Pons (tissue), 1 donor: ENCODE measurements at regions not wholly inside any gene's neighbourhood (a gene's known extent, or its start where the extent isn't known, plus 50 kb on each side); places are given as distances from the start of the nearest gene placed in this dataset.

Experiments used
- DNase-seq: peaks from one replicate; pipeline ENCODE4 v3.0.0-alpha.2; 2016; ENCODE audit warnings: low spot score

DNA sequence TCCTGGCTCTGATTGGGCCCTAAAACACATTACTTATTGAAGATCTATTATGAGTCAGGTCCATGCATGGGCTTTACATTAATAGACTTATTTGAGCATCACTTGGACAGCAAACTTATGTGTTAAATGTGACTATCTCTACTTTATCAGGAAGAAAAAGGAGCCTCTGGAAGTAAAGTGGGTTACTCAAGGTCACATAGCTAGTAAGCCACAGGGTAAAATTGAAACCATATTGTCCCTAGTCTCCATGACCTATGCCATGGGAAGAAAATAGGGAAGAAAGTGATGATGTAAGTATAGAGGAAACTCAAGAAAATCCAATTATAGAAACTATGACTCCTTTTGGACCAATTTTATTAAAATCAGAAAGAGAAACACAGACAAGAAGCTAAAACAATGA is 555.3 kb downstream of the NUF2 start:
- DNase-seq = no peak

DNA sequence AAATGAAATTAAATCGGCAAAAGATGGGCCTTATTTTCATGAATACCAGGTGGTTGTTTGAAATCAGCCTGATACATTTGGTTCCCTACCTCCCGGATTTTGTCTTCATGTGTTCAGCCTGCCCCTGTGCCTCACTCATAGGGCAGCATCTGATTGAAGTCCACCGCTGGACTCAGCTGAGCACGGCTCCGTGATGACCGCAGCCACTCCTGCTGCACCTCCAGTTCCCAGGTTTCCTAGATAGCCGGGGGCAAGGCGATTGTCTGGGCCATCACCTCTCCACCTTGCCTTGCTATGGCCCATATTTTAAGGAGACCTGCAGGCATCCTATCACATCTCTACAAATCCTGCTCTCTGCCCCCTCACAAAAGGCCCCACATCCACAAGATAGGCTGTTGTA is 563.8 kb downstream of the NUF2 start:
- DNase-seq = no peak

DNA sequence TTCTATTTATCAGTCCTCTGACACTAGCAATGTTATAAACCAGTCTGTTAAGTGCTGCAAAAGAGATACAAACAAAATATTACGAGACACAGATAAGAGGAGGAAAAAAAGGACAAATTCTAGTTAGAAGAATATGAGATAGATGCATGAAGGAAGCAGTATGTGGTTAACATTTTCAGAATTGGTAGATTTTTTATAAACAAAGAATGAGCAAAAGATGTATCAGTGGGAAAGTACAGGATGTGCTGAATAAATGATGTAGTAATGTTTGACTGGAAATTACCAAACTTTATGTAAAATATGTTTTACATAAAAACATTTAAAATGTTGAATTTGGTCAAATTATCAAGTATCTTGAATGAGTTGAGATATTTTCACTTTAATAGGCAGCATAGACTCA is 574.2 kb downstream of the NUF2 start:
- no peak for DNase-seq

DNA sequence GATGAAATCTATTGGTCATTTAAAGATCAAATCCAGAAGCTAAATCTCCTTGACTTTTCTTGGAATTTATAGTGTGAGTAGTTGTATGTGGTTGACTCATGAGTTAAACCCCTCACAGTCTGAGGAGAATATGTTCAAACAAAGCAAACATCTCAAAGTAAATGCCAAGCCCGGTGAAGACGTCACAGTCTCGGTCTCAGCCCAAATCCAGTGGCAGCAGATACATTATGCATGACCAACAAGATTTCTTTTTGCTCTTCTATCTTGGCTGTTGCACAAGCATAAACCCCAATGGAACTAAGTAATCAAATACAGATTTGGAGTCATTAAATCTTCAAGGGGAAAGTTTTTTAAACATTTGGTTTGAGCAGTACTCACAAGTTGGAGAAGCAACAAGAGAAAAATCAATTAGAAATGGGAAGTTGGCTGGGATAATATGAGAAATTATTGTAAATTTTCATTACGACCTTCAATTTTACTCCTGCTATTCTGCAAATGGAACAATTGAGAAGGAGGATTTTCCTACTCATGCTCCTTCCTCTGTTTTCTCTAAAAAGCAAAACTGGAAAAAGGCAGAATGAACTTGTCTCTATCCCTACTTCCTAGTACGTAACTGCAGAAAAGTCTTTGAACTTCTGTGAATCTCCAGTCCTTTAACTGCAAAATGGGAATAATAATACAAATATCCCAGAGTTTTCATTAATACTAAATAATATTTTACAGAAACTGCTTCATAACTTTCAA is 575.8 kb downstream of the NUF2 start:
- DNase-seq = no peak

DNA sequence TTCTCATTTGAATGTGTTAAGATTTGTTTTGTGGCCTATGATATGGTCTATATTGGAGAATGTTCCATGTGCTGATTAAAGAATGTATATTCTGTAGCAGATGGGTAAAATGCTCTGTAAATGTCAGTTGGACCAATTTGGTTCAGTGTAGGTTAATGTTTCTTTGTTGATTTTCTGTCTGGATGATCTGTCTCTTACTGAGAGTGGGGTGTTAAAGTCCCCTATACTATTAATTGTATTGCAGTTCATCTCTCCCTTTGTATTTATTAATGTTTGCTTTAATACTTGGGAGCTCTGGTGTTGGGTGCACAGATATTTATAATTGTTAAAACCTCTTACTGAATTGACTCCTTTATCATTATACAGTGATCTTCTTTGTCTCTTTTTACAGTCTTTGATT is 584.5 kb downstream of the NUF2 start:
- DNase-seq = no peak

DNA sequence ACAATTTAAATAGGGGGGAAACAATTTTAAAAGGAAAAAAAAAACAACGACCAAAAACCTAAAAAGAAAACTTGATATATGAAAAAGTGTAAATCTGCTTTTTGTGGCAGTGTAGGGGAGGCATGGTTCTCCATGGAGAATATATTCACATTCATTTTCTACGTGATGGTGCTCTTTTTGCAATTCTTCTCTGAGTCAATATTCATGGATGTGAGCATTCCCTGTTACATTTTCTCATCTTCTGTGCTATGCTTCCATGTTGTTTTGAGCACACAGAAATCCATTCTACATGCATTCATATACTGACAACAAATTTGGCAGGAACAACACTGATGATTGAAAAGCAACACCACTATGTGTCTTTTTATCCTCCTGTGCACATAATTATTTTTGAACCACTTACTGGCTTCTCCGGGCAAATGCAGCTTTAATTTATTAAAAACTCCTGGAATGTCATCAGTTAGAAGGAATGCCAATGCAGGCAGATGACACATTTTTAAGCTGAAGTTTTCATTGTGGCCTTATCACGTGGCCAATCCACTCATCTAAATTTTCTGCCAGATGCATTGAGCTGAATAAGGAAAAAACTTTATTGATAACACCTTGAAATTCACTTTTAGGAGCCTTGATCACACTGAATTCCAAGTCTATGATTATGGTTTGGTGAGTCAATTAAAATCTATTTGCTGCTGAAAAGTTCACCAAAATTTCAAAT is 590.6 kb downstream of the NUF2 start:
- DNase-seq = no peak

DNA sequence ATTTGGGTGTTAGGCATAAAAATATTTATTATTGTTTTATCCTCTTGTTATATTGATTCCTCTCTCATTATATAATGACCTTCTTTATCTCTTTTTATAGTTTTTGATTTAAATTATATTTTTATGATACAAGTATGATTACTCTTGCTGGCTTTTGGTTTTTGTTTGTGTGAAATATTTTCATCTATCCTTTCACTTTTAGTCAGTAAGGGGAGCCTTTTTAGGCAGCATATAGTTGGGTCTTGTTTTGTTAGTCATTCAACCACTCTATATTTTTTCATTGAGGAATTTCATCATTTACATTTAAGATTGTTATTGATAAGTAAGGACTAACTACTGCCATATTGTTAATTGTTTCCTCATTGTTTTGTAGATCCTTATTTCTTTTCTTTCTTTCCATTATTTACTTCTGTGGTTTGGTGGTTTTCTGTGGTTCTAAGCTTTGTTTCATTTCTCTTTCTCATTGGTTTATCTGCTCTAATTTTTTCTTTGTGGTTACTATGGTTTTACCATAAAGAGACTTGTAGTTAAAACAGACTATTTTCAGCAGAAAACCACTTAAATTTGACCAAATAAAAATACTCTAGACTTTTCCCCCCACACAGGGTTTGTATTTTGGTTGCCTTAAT is 593.1 kb downstream of the NUF2 start:
- no peak for DNase-seq

DNA sequence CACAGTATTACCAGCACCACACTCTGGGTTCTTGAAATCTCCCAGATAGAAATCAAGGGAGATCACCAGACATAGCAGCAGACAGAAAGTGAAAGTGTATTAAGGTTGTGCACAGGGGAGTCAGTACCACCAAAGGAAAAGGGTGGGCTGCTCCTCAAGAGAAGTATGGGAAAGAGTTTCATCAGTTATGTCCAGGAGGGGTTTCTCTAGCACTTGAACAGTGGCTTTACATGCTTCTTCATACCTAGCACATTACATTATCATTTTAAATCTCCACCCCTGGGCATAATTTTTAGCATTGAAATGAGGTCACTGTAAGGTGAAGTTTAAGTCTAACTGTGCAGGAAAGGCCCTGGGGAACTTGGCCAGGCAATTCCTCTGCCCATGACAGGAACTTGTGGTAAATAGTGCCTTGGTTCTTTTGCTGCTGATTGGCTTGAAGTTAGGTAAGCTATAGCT is 601.0 kb downstream of the NUF2 start:
- no peak for DNase-seq

DNA sequence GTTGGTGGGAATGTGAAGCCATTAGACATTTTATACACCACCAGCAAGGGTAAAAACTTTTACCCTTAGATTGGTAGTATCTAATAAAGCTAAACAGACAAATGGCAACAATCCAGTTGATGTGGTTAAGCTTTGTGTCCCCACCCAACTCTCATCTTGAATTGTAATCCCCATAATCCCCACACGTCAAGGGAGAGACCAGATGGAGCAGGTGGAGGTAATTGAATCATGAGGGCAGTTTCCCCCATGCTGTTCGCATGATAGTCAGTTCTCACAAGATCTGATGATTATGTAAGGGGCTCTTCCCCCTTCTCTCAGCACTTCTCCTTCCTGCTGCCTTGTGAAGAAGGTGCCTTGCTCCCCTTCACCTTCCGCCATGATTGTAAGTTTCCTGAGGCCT is 602.3 kb downstream of the NUF2 start:
- DNase-seq = no peak

DNA sequence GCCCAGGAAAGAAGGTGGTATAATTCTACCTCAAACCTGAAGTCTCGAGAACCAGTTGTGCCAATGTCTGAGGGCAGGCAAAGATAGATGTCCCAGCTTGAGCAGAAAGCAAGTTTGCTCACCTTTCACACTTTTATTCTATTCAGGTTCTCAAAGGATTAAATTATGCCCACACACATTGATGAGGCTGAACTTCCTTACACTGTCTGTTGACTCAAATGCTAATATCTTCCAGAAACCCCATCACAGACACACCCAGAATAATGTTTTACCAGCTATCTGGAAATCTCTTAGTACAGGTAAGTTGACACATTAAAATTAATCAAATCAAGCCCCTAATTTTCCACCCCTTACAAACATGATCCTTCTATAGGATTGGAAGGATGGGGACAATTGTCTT is 605.7 kb downstream of the NUF2 start:
- DNase-seq = no peak

DNA sequence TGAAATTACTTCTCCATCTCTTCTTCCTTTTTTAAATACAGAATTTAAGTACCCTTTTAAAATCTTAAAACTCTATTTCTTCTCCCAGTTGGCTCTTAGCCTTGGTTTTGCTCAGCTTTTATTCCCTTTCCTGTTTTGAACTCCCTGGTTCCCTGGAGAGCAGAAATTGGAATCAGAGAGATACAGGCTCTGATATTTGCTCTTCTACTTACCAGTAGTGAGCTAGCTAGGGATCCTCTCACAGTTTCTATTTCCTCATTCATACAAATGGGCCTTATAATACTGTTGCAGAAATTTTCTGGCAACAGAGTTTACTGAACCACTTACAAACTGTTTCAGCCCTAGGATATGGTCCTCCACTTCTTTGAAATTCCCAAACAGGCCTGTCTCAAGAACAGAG is 606.3 kb downstream of the NUF2 start:
- no peak for DNase-seq

DNA sequence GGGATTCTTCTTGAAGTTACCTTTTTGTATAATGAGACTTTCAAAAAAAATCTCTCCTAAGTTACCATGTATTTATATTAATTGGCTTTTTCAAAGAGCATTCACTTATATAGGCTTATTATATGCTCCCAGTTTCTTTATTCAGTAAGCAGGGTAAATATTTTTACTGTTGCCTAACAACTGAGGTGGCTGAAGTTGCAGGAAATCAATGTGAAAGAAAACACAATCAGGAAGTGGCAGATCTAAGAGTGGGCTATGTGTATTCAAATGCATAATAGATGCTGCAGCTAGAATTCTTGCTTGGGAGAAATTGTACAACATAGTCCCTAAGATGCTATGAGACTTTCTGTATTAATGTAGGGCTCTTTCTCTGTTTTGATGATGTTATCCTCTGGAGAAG is 606.9 kb downstream of the NUF2 start:
- DNase-seq = no peak

DNA sequence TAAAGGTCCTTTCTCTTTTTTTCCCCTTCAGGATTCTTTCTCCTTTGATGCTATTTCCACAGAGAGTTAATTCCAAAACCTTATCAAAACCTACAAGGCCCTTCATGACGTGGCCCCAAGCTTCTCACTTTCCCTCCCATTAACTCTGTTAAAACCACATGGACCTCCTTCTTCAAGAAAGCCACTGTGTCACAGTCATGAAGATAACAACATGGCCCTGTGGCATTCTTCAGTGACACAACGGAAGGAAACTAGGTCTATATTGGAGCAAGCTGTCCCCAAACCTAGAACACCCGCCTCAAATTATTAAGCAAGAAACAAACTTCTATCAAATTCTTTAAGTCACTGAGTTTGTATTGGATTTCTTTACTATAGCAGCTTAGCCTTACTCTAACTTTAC is 611.1 kb downstream of the NUF2 start:
- no peak for DNase-seq

DNA sequence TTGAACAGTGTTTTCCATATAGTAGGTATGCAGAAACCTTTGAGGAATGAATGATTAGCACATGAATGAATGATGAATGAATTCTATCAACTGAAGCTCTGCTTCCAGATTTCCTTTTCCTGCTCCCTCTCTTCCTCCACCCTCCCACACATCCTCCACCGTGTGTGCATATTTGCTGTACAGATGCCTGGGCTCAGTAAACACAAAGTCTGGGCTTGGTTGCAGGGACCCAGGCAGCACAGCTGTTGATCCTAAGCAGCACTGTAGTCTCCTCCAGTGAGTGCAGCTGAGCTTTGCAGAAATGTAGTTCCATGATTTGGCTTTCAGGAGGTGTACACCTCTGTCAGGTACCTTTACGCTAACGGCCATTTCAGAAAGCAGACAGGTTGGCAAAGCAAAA is 611.7 kb downstream of the NUF2 start:
- DNase-seq = no peak

DNA sequence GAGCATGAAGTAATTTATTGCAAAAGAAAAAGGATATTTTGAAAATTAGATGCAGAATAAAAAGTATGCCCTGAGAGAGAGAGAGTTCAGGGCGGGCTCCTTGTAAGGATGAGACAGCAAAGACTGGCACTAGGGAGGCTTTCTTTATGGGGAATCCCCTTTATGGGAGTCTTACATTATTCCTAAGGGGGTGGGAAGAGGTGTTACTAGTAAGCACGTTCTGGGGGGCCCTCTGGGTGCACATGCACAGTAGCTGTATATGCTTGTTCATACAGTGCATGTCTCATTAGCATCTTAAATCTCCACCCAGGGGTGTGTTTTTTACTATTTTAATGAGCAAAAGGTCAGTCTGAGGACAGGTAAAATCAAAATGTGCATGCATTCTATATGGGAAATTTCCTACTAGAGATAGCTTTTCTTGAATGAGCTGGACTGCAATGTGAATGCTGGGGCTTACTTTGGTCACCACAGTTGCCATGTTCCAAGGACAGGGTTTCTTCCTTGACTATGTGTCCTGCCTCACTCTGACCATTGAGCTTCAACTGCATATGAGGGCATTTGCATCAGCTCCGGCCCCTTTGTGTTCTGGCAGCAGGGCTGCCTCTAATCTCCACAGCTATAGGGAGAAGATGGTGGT is 614.1 kb downstream of the NUF2 start:
- DNase-seq = no peak

DNA sequence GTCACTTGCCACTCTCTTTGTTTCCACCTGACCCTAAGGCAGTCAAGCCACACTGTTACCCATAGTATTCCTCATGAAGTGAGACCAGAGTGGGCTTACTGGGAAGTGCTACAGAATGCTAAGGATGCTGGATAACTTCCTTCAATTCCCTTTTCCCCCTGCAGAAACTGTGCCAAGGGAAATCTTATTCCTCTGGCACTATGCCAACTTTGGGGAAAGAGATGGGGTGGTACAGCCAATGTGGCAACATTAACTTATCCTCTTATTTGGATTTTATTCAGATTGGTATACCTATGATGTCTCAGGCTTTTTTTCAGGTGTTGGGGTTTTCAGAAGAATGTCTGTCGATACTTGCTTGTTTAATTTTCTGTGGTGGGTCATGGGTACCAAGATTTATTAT is 599.4 kb upstream of the PBX1 start:
- no peak for DNase-seq

DNA sequence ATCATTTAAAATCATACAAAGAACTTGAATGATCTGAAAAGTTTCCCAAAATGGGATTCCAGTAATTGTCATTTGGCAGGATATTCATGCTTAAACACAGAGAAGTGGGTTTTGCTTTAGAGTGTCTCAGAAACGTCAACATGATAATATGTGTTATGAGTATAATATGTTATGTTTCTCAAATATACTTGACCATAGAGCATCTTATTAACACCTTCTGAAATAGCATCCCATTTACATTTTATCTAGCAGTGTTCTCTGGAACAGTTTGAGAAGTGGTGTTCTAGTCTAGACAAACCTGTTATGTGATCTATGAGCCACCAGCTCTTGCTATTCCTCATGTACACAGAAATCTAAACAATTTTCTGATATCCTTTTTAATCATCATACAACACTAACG is 588.8 kb upstream of the PBX1 start:
- peak; percentile 17 for DNase-seq

DNA sequence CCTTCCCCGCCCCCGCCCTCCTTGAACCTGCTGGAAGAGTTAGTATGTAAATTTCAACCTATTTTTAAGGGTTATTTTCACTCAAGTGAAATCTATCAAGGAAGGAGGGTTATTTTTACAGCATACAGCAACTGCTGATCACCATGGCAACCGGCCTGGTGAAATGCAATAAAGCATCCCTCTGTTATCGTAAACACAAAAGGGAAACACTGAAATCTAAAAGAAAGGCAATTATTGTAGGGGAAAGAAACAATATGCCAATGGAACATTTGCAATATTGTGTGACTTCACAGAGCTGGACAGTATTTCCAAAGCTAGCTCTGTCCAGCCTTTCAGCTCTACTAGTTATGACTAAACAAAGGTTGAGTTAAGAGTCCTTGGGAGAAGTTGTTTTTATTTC is 588.3 kb upstream of the PBX1 start:
- DNase-seq = peak; percentile 91

DNA sequence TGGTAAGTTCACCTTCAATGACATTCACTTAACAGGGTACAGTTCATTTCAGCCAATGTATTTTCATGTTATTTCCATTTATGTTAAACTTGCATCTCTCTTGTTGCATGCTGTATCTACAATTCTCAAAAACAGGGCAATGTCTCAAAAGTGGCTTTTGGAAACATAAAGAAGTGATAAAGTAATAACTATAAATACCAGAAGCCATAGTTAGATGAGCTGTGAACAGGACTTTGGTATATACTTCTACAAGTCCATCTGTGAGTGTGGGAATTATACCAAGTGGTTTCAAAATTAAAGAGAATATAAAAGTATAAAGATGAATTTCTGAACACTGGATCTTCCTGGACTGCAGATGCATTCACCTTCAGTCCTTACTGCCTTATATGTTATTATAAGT is 585.4 kb upstream of the PBX1 start:
- DNase-seq = no peak

DNA sequence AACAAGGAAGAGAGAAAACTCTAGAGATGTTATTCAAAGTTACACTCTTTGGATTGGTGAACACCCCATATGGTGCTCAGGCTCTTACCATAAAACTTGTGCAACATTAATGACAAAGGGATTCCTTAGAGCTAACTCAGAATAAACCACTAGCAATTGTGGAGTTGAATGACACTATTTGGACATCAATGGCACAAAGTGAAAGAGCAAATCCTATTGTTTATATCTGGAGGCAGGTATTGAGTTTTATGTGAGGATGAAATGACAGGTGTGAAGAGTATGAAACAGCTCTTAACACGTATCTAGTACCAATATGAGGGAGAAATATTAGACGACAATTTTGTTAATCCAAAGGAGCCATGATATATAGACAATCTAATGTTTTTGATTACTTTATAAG is 584.9 kb upstream of the PBX1 start:
- DNase-seq = no peak

DNA sequence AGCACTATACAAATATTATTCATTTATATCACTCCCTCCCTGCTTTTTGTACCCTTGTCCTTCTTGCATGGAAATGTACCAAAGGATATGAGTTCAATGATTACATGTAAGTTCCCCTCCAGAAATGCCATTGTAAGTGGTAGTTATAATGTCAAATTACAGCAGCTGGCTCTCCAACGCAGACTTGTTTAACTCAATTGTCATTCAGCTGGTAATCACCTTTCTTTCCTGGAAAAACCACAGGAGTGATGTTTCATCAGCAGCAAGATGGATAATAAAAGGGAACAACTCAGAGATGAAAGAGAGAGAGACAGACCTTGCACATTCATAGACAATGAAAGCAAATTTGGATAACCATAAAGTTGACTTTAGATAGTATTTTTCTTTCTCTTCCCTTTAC is 578.6 kb upstream of the PBX1 start:
- no peak for DNase-seq

DNA sequence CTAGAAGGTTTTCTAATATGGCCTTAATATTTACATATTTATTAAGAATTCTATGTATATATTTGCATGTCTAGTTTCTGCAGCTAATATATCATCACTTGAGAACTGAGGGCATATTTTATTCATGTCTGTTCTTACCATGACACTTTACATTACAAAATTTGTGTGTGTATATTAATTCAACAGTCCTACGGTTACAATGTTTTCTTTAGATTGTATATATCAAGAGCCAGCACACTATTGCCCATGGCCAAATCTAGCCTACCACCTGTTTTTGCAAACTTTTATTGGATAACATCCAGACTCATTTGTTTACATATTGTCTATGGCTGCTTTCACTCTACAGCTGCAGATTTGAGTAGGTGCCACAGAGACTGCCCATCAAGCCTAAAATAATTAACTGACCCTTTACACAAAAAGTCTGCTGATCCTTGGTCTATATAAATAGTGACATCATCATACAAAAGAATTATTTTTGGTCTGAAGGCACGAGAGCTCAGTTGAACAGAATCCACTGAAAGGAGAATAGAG is 577.4 kb upstream of the PBX1 start:
- DNase-seq = no peak

DNA sequence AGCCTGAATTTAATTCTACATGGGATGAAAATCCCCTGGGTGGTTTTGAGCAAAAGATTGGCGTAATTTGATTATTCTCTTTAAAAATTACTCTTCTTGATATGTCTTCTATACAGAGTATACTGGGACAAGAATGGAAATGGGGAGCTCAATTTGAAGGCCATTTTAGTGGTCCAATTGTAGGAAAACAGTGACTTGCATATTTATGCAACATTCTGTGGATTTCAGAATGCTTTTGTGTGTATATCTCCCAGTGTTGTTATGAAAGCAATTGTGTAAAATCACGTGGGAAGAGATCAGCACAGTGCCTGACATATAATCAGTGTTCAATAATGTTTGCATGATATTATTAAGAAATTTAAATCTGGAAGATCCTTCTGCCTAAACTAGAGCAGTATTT is 575.9 kb upstream of the PBX1 start:
- DNase-seq = no peak
